HEK293T (cell line): ENCODE measurements at regions not wholly inside any gene's neighbourhood (a gene's known extent, or its start where the extent isn't known, plus 50 kb on each side); places are given as distances from the start of the nearest gene placed in this dataset.

Experiments used
- CTCF ChIA-PET: fragments of 350-600 bp; formaldehyde crosslinking; extraction: SDS; loops from one replicate; lab custom pipeline; 2021; ENCODE audit warnings: antibody characterized with exemption, inconsistent platforms; lab: Yijun Ruan, JAX
- POLR2A ChIA-PET: fragments of 350-600 bp; formaldehyde crosslinking; extraction: SDS; loops from one replicate; lab custom pipeline; 2020; ENCODE audit warnings: antibody characterized with exemption, inconsistent platforms; lab: Yijun Ruan, JAX
- DNase-seq: peaks from one replicate; pipeline ENCODE4 v3.0.0; 2012; ENCODE audit warnings: mixed read lengths; ENCODE audit errors: extremely low spot score
- ARNT ChIP-seq: fragments of 450-650 bp; IDR thresholded peaks from 2 replicates; pipeline ENCODE4 v1.6.1; 2017; ENCODE audit warnings: mild to moderate bottlenecking
- BHLHE40 ChIP-seq: fragments of 450-650 bp; IDR thresholded peaks from 2 replicates; pipeline ENCODE4 v1.6.1; 2016; ENCODE audit warnings: mild to moderate bottlenecking, moderate library complexity, borderline replicate concordance
- CTBP1 ChIP-seq: fragments of 450-650 bp; IDR thresholded peaks from 2 replicates; pipeline ENCODE4 v1.6.1; 2016; ENCODE audit warnings: borderline replicate concordance
- ELF4 ChIP-seq: fragments of 450-650 bp; IDR thresholded peaks from 2 replicates; pipeline ENCODE4 v1.6.1; 2017; ENCODE audit warnings: antibody characterized with exemption
- FOXA1 ChIP-seq: fragments of 450-650 bp; IDR thresholded peaks from 2 replicates; pipeline ENCODE4 v1.6.1; 2016; ENCODE audit warnings: mild to moderate bottlenecking
- FOXK2 ChIP-seq: fragments of 450-650 bp; IDR thresholded peaks from 2 replicates; pipeline ENCODE4 v1.6.1; 2016; ENCODE audit warnings: mild to moderate bottlenecking
- FOXM1 ChIP-seq: fragments of 450-650 bp; IDR thresholded peaks from 2 replicates; pipeline ENCODE4 v1.6.1; 2017; ENCODE audit warnings: mild to moderate bottlenecking, borderline replicate concordance
- HDGF ChIP-seq: fragments of 450-650 bp; IDR thresholded peaks from 2 replicates; pipeline ENCODE4 v1.6.1; 2017; ENCODE audit warnings: antibody characterized with exemption, borderline replicate concordance
- L3MBTL2 ChIP-seq: fragments of 450-650 bp; conservative IDR thresholded peaks from 2 replicates; pipeline ENCODE4 v1.6.1; 2016; ENCODE audit warnings: mild to moderate bottlenecking
- LEF1 ChIP-seq: fragments of 450-650 bp; IDR thresholded peaks from 2 replicates; pipeline ENCODE4 v1.6.1; 2017; ENCODE audit warnings: mild to moderate bottlenecking, borderline replicate concordance
- NFRKB ChIP-seq: fragments of 450-650 bp; IDR thresholded peaks from 2 replicates; pipeline ENCODE4 v1.6.1; 2016; ENCODE audit warnings: mild to moderate bottlenecking, moderate library complexity
- SP1 ChIP-seq: fragments of 450-650 bp; IDR thresholded peaks from 2 replicates; pipeline ENCODE4 v1.6.1; 2017
- SUZ12 ChIP-seq: fragments of 450-650 bp; IDR thresholded peaks from 2 replicates; pipeline ENCODE4 v1.6.1; 2016; ENCODE audit warnings: mild to moderate bottlenecking
- TARDBP ChIP-seq: fragments of 450-650 bp; IDR thresholded peaks from 2 replicates; pipeline ENCODE4 v1.6.1; 2016
- ZNF384 ChIP-seq: fragments of 450-650 bp; IDR thresholded peaks from 2 replicates; pipeline ENCODE4 v1.6.1; 2016
- TF ChIP-seq, protein P1 (sequence below): fragments of 450-650 bp; IDR thresholded peaks from 2 replicates; pipeline ENCODE4 v1.6.1; 2016

DNA sequence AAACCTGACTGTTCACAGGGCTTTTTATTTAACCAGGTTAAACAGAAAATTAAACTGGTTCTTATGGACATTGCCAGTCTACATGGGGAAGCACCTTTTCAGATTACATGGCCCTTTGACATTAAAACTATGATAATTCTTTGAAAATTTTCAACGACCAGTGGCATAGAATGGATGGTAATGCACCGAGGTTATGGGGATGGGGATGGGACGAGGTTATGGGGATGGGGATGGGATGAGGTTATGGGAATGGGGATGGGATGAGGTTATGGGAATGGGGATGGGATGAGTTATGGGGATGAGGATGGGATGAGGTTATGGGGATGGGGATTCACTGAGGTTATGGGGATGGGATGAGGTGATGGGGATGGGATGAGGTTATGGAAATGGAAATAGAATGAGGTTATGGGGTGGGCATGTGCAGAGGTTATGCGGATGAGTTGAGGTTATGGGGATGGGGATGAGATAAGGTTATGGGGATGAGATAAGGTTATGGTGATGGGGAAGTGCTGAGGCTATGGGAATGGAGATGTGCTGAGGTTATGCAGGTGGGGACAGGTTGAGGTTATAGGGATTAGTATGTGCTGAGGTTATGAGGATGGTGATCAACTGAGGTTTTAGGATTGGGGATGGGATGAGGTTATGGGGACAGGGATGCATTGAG is 541.9 kb downstream of the CDH26 start:
- ChIA-PET CTCF (no interaction called here), POLR2A (no interaction called here)
- no peak for DNase-seq
- TF ChIP-seq SUZ12 (no peak), BHLHE40 (no peak), L3MBTL2 (no peak), LEF1 (no peak), FOXM1 (no peak), FOXA1 (no peak), CTBP1 (no peak), NFRKB (no peak), ELF4 (no peak), SP1 (no peak), TARDBP (no peak), HDGF (no peak), ZNF384 (no peak), FOXK2 (no peak), ARNT (no peak)
- TF ChIP-seq, protein P1, sequence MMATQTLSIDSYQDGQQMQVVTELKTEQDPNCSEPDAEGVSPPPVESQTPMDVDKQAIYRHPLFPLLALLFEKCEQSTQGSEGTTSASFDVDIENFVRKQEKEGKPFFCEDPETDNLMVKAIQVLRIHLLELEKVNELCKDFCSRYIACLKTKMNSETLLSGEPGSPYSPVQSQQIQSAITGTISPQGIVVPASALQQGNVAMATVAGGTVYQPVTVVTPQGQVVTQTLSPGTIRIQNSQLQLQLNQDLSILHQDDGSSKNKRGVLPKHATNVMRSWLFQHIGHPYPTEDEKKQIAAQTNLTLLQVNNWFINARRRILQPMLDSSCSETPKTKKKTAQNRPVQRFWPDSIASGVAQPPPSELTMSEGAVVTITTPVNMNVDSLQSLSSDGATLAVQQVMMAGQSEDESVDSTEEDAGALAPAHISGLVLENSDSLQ = no peak

DNA sequence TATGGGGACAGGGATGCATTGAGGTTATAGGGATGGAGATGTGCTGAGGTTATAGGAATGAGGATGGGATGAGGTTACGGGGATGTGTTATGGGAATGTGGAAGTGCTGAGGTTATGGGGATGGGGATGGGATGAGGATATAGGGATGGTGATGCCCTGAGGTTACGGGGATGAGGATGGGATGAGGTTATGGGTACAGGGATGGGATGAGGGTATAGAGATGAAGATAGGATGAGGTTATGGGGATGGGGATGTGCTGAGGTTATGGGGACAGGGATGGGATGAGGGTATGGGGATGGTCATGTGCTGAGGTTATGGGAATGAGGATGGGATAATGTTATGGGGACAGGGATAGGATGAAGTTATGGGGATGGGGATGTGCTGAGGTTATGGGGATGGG is 542.8 kb downstream of the CDH26 start:
- ChIA-PET POLR2A (no interaction called here), CTCF (no interaction called here)
- TF ChIP-seq BHLHE40 = no peak
- TF ChIP-seq FOXM1 = no peak
- TF ChIP-seq ZNF384 = no peak
- no peak for TF ChIP-seq FOXA1
- TF ChIP-seq, protein P1 = no peak
- no peak for TF ChIP-seq FOXK2
- TF ChIP-seq SP1 = no peak
- no peak for TF ChIP-seq LEF1
- TF ChIP-seq TARDBP = no peak
- no peak for DNase-seq

DNA sequence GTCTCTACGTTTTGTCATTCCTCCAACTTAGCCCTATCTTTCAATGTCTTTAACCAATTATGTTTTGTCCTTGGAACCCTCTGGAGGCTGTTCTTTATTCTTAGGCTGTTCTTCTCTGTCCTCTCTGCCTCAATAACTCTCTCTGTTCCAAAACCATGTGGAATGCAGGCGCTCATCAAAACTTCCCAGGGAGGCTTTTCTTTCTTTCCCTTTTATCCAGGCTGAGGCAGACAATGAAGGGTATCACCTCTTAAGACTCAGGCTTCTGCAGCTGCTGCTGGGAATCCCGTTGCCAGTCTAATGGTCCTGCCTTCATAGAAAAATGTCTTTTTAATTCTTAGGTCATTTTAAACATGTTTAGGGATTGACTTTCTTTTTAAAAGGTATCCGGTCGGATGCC is 544.7 kb downstream of the CDH26 start:
- no peak for DNase-seq
- ChIA-PET CTCF (no interaction called here), POLR2A (no interaction called here)
- no peak for TF ChIP-seq HDGF
- no peak for TF ChIP-seq FOXK2
- TF ChIP-seq BHLHE40 = no peak
- TF ChIP-seq SUZ12 = no peak
- TF ChIP-seq ZNF384 = no peak
- TF ChIP-seq SP1 = no peak

DNA sequence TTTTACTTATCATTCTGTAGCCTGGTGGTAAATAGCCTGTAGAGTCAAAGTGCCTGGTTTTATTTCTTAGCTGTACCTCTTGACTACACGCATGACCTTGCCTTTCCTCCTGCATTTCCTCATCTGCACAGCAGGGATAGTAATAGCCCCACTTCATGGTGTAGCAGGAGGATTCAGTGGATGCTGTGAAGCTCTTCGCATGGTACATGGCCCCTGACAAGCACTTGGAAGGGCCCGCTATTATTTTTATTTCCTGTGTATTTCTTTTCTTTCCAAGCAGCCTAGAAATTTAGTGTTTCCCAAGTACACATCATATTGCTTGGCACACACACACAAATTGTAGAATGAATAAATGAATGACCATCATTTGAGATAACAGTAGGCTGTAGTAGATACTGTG is 547.2 kb downstream of the CDH26 start:
- POLR2A ChIA-PET = no interaction called here
- TF ChIP-seq FOXA1 (no peak), SP1 (no peak), LEF1 (no peak), FOXK2 (no peak), ELF4 (no peak), FOXM1 (no peak), CTBP1 (no peak), TARDBP (no peak), ZNF384 (no peak), NFRKB (no peak)
- no peak for DNase-seq
- CTCF ChIA-PET = no interaction called here

DNA sequence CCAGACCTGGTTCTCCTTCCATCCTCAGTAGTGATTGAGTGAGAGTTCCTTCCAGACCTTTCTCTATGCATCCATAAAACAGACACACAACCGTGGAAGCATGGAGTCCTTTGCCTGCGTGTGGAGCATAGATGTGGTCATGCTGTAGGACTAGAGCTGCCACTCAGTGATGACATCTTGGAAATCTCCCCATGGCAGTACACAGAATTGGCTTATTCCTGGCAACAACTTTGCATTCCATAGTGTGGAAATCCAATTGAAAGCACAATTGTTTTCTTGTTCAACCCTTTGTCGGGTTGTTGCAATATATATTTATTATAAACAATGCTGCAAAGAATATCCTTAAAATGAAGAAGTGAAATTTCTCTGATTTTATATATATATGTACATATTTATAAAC is 547.8 kb downstream of the CDH26 start:
- ChIA-PET POLR2A (no interaction called here), CTCF (interaction anchor here (0.6 kb wide), 1 partner anchor 13 kb away, joined by 3 read pairs; no protein-coding TSS in a partner anchor)
- no peak for DNase-seq
- TF ChIP-seq TARDBP = no peak
- no peak for TF ChIP-seq HDGF

DNA sequence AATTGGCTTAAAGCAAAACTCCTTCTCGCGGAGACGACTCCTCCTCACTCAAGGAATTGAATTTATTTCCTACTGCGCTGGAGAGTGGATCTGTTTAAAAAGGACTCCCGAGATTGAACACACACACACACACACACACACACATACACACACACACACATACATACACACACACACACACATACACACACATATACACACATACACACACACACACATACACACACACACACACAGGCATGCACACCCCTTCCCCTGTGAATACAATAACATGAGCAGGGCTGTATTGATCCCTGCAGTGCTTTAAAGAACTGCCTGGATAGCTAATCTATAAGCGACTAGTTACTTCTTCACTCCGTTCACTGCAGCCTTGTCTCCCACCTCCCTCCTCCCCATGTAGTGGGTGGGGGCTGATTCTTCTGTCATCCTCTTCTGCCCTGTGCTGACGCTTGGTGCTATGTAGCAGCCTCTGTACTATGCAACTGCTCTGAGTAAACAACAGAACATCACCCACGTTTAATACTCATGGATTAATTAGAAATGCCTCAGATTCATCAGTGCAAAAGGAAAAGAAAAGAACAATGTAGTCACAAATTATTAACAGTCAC is 549.0 kb downstream of the CDH26 start:
- no peak for TF ChIP-seq NFRKB
- TF ChIP-seq BHLHE40 = no peak
- no peak for TF ChIP-seq SUZ12
- no peak for TF ChIP-seq FOXA1
- TF ChIP-seq FOXM1 = no peak
- no peak for TF ChIP-seq TARDBP
- TF ChIP-seq FOXK2 = no peak
- TF ChIP-seq, protein P1 = no peak
- TF ChIP-seq LEF1 = no peak
- TF ChIP-seq ELF4 = no peak
- TF ChIP-seq ARNT = no peak
- DNase-seq = no peak
- ChIA-PET POLR2A (no interaction called here), CTCF (no interaction called here)

DNA sequence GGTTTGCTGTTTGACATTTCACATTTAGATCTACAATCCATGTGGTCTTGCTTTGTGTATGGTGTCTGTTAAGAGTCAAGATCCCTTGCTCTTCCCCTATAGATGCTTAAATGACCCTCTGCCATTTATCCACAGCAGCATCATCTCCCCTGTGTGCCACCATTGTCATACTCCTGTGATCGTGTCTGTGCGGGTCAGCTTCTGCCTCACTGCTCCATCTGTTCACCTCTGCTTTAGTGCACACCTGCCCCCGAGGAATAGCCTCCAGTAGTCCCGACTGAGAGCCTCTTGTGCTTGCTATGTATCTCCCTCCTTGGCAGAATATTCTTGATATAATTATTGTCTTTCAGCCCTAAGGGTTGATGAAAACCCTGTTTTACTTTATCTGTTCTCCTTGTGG is 551.2 kb downstream of the CDH26 start:
- ChIA-PET POLR2A (no interaction called here), CTCF (no interaction called here)
- no peak for DNase-seq
- TF ChIP-seq ELF4 (no peak), CTBP1 (no peak), BHLHE40 (no peak), FOXA1 (no peak), LEF1 (no peak), FOXM1 (no peak), TARDBP (no peak), SP1 (no peak), ARNT (no peak), FOXK2 (no peak), SUZ12 (no peak), ZNF384 (no peak), NFRKB (no peak), L3MBTL2 (no peak), HDGF (no peak)
- TF ChIP-seq, protein P1 = no peak
